Ishikawa (cell line): ENCODE measurements at regions not wholly inside any gene's neighbourhood (a gene's known extent, or its start where the extent isn't known, plus 50 kb on each side); places are given as distances from the start of the nearest gene placed in this dataset.

Experiments
- CEBPB ChIP-seq: IDR thresholded peaks from 2 replicates; pipeline ENCODE4 v1.6.1; 2012
- CREB1 ChIP-seq: IDR thresholded peaks from 2 replicates; pipeline ENCODE4 v1.6.1; 2012; ENCODE audit warnings: low read depth
- EGR1 ChIP-seq: IDR thresholded peaks from 2 replicates; pipeline ENCODE4 v1.6.1; 2012
- EP300 ChIP-seq: IDR thresholded peaks from 2 replicates; pipeline ENCODE4 v1.6.1; 2012; ENCODE audit warnings: borderline replicate concordance
- FOXM1 ChIP-seq: IDR thresholded peaks from 2 replicates; pipeline ENCODE4 v1.6.1; 2012; ENCODE audit warnings: low read depth, borderline replicate concordance
- MAX ChIP-seq: IDR thresholded peaks from 2 replicates; pipeline ENCODE4 v1.6.1; 2012
- NFIC ChIP-seq: IDR thresholded peaks from 2 replicates; pipeline ENCODE4 v1.6.1; 2012
- RAD21 ChIP-seq: IDR thresholded peaks from 2 replicates; pipeline ENCODE4 v1.6.1; 2012; ENCODE audit warnings: low read depth
- REST ChIP-seq: IDR thresholded peaks from 2 replicates; pipeline ENCODE4 v1.6.1; 2012; ENCODE audit warnings: low read depth, mild to moderate bottlenecking
- TAF1 ChIP-seq: IDR thresholded peaks from 2 replicates; pipeline ENCODE4 v1.6.1; 2012; ENCODE audit warnings: low read depth, mild to moderate bottlenecking
- TCF12 ChIP-seq: IDR thresholded peaks from 2 replicates; pipeline ENCODE4 v1.6.1; 2012; ENCODE audit warnings: low read depth
- TEAD4 ChIP-seq: IDR thresholded peaks from 2 replicates; pipeline ENCODE4 v1.6.1; 2012
- USF1 ChIP-seq: IDR thresholded peaks from 2 replicates; pipeline ENCODE4 v1.6.1; 2012
- YY1 ChIP-seq: IDR thresholded peaks from 2 replicates; pipeline ENCODE4 v1.6.1; 2012; ENCODE audit warnings: low read depth
- ZBTB7A ChIP-seq: IDR thresholded peaks from 2 replicates; pipeline ENCODE4 v1.6.1; 2012; ENCODE audit warnings: low read depth

GRCh38 chr16:16871196-16871595 is 492.3 kb downstream of the NPIPA7 start:
- TF ChIP-seq USF1 (no peak), REST (no peak), NFIC (no peak), CREB1 (no peak), CEBPB (no peak), ZBTB7A (no peak), YY1 (no peak), TAF1 (no peak), EP300 (no peak), TEAD4 (no peak)

- TF ChIP-seq ZBTB7A (no peak), TEAD4 (no peak), EGR1 (no peak), FOXM1 (no peak), TCF12 (no peak), YY1 (no peak), NFIC (no peak), REST (no peak), TAF1 (no peak), MAX (no peak), EP300 (no peak), RAD21 (no peak), CEBPB (no peak), USF1 (no peak), CREB1 (no peak)
Observed at GRCh38 chr16:16877061-16877460, 498.1 kb downstream of the NPIPA7 start.

GRCh38 chr16:16879567-16880251 is 500.8 kb downstream of the NPIPA7 start:
- TF ChIP-seq CEBPB: no peak
- no peak for TF ChIP-seq FOXM1
- TF ChIP-seq CREB1: no peak
- TF ChIP-seq TAF1: no peak
- no peak for TF ChIP-seq MAX
- TF ChIP-seq YY1: no peak
- no peak for TF ChIP-seq TCF12
- no peak for TF ChIP-seq EGR1
- TF ChIP-seq TEAD4: no peak
- TF ChIP-seq EP300: no peak
- no peak for TF ChIP-seq REST
- TF ChIP-seq NFIC: no peak
- TF ChIP-seq USF1: no peak
- no peak for TF ChIP-seq RAD21
- no peak for TF ChIP-seq ZBTB7A

- TF ChIP-seq USF1: no peak
- no peak for TF ChIP-seq REST
- no peak for TF ChIP-seq RAD21
- no peak for TF ChIP-seq FOXM1
- no peak for TF ChIP-seq NFIC
- TF ChIP-seq ZBTB7A: no peak
Observed at GRCh38 chr16:16881814-16882213, 502.9 kb downstream of the NPIPA7 start.
